HL-60 (cell line): ENCODE measurements at regions not wholly inside any gene's neighbourhood (a gene's known extent, or its start where the extent isn't known, plus 50 kb on each side); places are given as distances from the start of the nearest gene placed in this dataset.

Experiments used
- DNase-seq, 2 experiments: peaks; one replicate each; pipeline ENCODE4 v3.0.0-alpha.2; 2010 to 2020; ENCODE audit warnings: low read depth in 1 of 2, low spot score in 1 of 2
- H3K27ac ChIP-seq: fragments of 250-450 bp; sonication (Bioruptor Pico); replicated peaks from 2 replicates; pipeline ENCODE4 v1.5.1; 2020; ENCODE audit warnings: mild to moderate bottlenecking, moderate library complexity
- H3K27me3 ChIP-seq: fragments of 250-450 bp; sonication (Bioruptor Pico); 2 replicates; pipeline ENCODE4 v1.5.1; 2021; ENCODE audit warnings: mild to moderate bottlenecking, moderate library complexity; ENCODE audit not compliant: insufficient read depth, poor library complexity, severe bottlenecking
- H3K4me3 ChIP-seq: replicated peaks from 2 replicates; pipeline ENCODE4 v1.5.1; 2011; ENCODE audit warnings: mild to moderate bottlenecking, control low read depth, low read length; ENCODE audit not compliant: insufficient read depth
- CTCF ChIP-seq: IDR thresholded peaks from one replicate; pipeline ENCODE4 v1.5.1; 2011; ENCODE audit warnings: low read length, control low read depth, inconsistent platforms; ENCODE audit not compliant: insufficient read depth
- GABPA ChIP-seq: IDR thresholded peaks from 2 replicates; pipeline ENCODE4 v1.6.1; 2012; ENCODE audit warnings: low read depth
- POLR2AphosphoS5 ChIP-seq: IDR thresholded peaks from 2 replicates; pipeline ENCODE4 v1.6.1; 2012; ENCODE audit warnings: low read depth
- SPI1 ChIP-seq: IDR thresholded peaks from 2 replicates; pipeline ENCODE4 v1.6.1; 2012; ENCODE audit warnings: low read depth, mild to moderate bottlenecking, borderline replicate concordance
- TF ChIP-seq, protein P1 (sequence below): IDR thresholded peaks from 2 replicates; pipeline ENCODE4 v1.6.1; 2012; ENCODE audit warnings: low read depth; ENCODE audit not compliant: insufficient replicate concordance

DNA sequence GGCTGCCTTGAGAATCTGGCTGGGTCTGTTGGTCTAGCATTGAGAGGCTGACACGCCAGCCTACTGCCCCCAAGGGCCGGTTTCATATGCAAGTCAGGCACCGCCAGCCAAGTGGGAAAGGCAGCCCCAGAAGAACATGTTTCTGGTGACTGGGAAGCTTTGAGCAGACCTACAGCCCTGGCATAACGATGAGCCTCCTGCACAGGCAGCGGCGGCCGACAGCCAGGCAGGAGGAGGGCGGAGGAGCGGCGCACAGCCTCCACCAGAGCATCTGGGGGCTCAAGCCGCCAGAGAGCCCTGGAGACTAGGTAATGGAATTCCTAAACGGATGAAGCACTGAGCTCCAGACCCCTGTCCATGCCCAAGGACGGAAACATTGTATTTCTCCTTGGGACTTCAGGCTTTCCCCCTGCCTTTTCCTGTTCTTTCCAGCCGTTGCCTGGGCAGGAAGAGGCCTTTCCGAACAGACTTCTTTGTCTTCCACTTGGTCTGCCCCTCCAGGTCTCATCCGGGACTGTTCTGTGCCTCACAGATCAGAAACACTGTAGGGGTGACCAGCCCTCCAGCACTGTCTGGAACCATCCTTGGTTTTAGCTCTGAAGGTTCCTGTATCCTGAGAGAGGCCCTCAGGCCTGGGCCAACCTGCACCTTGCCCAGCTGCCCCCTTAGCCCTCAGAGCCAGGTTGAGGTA lies 59.5 kb downstream of the IRF2BP2 start:
- DNase-seq: no peak
- TF ChIP-seq SPI1 (no peak), CTCF (no peak), GABPA (no peak), POLR2AphosphoS5 (no peak)
- TF ChIP-seq, protein P1, sequence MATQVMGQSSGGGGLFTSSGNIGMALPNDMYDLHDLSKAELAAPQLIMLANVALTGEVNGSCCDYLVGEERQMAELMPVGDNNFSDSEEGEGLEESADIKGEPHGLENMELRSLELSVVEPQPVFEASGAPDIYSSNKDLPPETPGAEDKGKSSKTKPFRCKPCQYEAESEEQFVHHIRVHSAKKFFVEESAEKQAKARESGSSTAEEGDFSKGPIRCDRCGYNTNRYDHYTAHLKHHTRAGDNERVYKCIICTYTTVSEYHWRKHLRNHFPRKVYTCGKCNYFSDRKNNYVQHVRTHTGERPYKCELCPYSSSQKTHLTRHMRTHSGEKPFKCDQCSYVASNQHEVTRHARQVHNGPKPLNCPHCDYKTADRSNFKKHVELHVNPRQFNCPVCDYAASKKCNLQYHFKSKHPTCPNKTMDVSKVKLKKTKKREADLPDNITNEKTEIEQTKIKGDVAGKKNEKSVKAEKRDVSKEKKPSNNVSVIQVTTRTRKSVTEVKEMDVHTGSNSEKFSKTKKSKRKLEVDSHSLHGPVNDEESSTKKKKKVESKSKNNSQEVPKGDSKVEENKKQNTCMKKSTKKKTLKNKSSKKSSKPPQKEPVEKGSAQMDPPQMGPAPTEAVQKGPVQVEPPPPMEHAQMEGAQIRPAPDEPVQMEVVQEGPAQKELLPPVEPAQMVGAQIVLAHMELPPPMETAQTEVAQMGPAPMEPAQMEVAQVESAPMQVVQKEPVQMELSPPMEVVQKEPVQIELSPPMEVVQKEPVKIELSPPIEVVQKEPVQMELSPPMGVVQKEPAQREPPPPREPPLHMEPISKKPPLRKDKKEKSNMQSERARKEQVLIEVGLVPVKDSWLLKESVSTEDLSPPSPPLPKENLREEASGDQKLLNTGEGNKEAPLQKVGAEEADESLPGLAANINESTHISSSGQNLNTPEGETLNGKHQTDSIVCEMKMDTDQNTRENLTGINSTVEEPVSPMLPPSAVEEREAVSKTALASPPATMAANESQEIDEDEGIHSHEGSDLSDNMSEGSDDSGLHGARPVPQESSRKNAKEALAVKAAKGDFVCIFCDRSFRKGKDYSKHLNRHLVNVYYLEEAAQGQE: no peak
- Histone ChIP-seq H3K27ac (no peak overlapping the region), H3K4me3 (no peak overlapping the region), H3K27me3 (no peaks in the 10 kb centered on the region)

DNA sequence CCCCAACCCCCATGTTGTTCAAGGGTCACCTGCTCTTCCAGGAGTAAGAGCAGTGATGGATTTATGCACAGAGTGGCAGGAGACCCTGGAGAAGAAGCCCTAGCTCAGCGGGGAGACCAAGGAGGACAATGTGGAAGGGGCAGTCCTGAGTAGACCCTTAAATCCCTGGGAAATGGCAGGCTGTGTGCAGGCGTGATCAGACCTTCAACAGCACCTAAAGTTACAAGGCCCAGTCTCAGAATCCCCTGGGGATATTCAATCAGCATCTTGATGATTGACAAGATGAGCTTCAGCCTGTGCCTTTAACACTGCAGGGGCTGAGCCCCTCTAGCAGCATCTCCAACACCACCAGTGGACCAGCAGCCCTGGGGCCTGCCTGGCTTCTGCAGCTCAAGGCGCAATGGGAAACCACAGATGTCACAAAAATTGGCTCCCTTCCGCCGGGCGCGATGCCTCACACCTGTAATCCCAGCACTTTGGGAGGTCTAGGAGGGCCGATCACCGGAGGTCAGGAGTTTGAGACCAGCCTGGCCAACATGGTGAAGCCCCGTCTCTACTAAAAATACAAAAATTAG lies 60.4 kb downstream of the IRF2BP2 start:
- Histone ChIP-seq H3K27me3 (no peaks in the 10 kb centered on the region), H3K27ac (no peak overlapping the region), H3K4me3 (no peak overlapping the region)
- DNase-seq: no peak
- TF ChIP-seq, protein P1: no peak
- TF ChIP-seq POLR2AphosphoS5 (no peak), GABPA (no peak), SPI1 (no peak), CTCF (no peak)

- Histone ChIP-seq H3K27ac (no peak overlapping the region), H3K27me3 (no peaks in the 10 kb centered on the region)
- TF ChIP-seq CTCF: no peak
- no peak for TF ChIP-seq GABPA
- TF ChIP-seq POLR2AphosphoS5: no peak
- no peak for TF ChIP-seq SPI1
- TF ChIP-seq, protein P1: no peak
These were observed 62.8 kb downstream of the IRF2BP2 start for GRCh38 chr1:234546890-234547788.

More at GRCh38 chr1:234546890-234547788, 62.8 kb downstream of the IRF2BP2 start:
- DNase-seq: no peak
- H3K4me3 ChIP-seq: no peak overlapping the region
